Testis (tissue), 2 donors: ENCODE measurements at regions not wholly inside any gene's neighbourhood (a gene's known extent, or its start where the extent isn't known, plus 50 kb on each side); places are given as distances from the start of the nearest gene placed in this dataset.

Experiments used
- DNase-seq: peaks from one replicate; pipeline ENCODE4 v3.0.0-alpha.2; 2019
- H3K27ac ChIP-seq, 2 donors: fragments of 200-600 bp; sonication (generic); one replicate each; pipeline ENCODE4 v1.5.1; 2019
- H3K27me3 ChIP-seq: fragments of 200-600 bp; sonication (generic); one replicate; pipeline ENCODE4 v1.5.1; 2019
- H3K36me3 ChIP-seq: fragments of 200-600 bp; sonication (generic); one replicate; pipeline ENCODE4 v1.5.1; 2017; ENCODE audit warnings: low read depth; ENCODE audit errors: missing control alignments
- H3K4me1 ChIP-seq: fragments of 200-600 bp; sonication (generic); one replicate; pipeline ENCODE4 v1.5.1; 2019
- H3K4me3 ChIP-seq, 2 donors: fragments of 200-600 bp; sonication (generic); one replicate each; pipeline ENCODE4 v1.5.1; 2017 to 2019
- H3K9me3 ChIP-seq: fragments of 200-600 bp; sonication (generic); one replicate; pipeline ENCODE4 v1.5.1; 2017
- CTCF ChIP-seq, 3 experiments: fragments of 450-650 bp in 2 of 3; fragments of 200-600 bp in 1 of 3; sonication (generic) in 1 of 3; IDR thresholded peaks; one replicate each; pipeline ENCODE4 v1.5.1; 2016 to 2019; ENCODE audit warnings: antibody characterized with exemption in 3 of 3, mild to moderate bottlenecking in 2 of 3, moderate library complexity in 1 of 3
- POLR2A ChIP-seq: fragments of 450-650 bp; IDR thresholded peaks from one replicate; pipeline ENCODE4 v1.6.1; 2017; ENCODE audit warnings: antibody characterized with exemption, mild to moderate bottlenecking, moderate library complexity
- WGBS, 2 donors: methylation state at CpG; one replicate each; pipeline ENCODE4 v1.1.5; 2018; 5-methylcytosine and 5-hydroxymethylcytosine counted together
- intact Hi-C: fragments of 100-400 bp; cut with DNase I; formaldehyde crosslinking; loops from one replicate; pipeline ENCODE4 v1.15.1; 2023; ENCODE audit warnings: low total_unique reads

DNA sequence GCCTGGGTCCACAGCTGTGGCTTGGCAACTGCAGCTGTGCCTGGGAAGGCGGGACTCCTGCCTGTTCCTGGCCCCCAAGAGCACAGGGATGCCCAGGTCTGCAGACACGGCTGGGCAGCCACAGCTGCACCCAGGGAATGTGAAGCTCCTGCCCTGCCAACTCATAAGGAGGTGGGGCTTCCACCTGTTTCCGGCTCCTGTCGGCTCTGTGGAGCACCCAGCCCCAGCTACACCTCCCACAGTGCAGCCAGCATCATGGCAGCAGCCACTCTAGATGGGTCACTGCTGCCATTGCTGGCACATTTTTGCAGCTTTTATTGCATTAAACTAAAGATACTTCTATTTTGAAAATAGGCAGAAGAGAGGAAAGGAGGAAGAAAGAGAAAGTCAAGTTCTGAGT is 207.9 kb downstream of the SAMD5 start:
- DNase-seq = no peak
- 69 to 75% methylated on average over 2 to 3 of the region's 4 CpGs for WGBS, 2 donors
- TF ChIP-seq CTCF (IDR thresholded peaks at IDR 0.05) = no peak
- TF ChIP-seq POLR2A = no peak
- H3K4me3 ChIP-seq = no peak overlapping the region
- no peak overlapping the region for H3K27ac ChIP-seq
- intact Hi-C loops = no loop called here
- H3K36me3 ChIP-seq = no peaks in the 10 kb centered on the region
- no peaks in the 10 kb centered on the region for H3K4me1 ChIP-seq
- no peaks in the 10 kb centered on the region for H3K9me3 ChIP-seq
- H3K27me3 ChIP-seq = no peaks in the 10 kb centered on the region

- Histone ChIP-seq H3K27ac (no peak overlapping the region), H3K27me3 (no peaks in the 10 kb centered on the region), H3K4me3 (no peak overlapping the region), H3K4me1 (no peaks in the 10 kb centered on the region), H3K36me3 (no peaks in the 10 kb centered on the region), H3K9me3 (no peaks in the 10 kb centered on the region)
- TF ChIP-seq CTCF (IDR thresholded peaks at IDR 0.05) (no peak), POLR2A (no peak)
- 69 to 84% methylated on average over 5 of the region's 5 CpGs for WGBS, 2 donors
- no peak for DNase-seq
- intact Hi-C loops = no loop called here
These were observed 209.5 kb downstream of the SAMD5 start for GRCh38 chr6:147717991-147718390.

DNA sequence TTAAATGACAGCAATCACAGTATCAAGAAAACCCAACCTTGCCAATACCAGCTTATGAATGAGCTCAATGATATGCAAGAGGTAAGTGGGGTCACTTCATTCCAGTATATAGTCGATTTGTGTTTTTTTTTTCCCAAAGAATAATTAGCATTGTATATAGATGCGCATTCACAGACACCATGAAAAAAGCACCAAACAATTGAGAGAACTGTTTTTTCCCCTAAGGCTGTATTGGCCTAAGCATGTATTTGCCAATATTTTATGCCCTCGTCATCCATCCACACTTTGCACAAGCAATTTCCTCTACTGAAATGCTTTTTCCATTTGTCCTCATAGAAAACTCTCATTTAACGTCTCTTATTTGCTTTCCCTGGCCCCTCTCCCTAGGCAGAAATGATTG is 213.7 kb downstream of the SAMD5 start:
- Histone ChIP-seq H3K27ac (no peak overlapping the region), H3K4me3 (no peak overlapping the region), H3K27me3 (no peaks in the 10 kb centered on the region), H3K4me1 (peaks cover 4% of the 10 kb centered on the region), H3K36me3 (no peaks in the 10 kb centered on the region), H3K9me3 (no peaks in the 10 kb centered on the region)
- no peak for TF ChIP-seq CTCF (IDR thresholded peaks at IDR 0.05)
- no peak for TF ChIP-seq POLR2A
- 92% methylated on average over 4 of the region's 4 CpGs for WGBS, 2 donors
- no peak for DNase-seq
- intact Hi-C loops = no loop called here

DNA sequence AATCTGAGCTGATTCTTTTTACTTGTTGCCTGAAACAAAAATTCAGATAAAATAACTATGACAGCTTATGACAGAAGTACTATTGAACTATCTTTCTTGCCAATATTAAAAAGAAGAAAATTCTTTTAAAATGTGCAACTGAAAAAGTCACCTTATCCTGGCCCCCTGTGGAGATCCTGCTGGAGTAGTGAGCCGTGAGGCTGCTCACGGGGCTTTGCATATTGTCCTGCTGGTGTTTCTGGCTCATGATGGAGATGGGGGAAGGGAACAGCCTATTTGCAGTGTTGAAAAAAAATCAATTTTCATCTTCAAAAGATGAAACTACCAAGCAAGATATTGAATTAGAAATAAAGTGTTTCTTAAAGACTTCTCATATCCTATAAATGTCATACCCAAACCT is 216.0 kb downstream of the SAMD5 start:
- Histone ChIP-seq H3K27ac (no peak overlapping the region), H3K36me3 (no peaks in the 10 kb centered on the region), H3K27me3 (no peaks in the 10 kb centered on the region), H3K4me3 (no peak overlapping the region), H3K9me3 (no peaks in the 10 kb centered on the region), H3K4me1 (peaks cover 9% of the 10 kb centered on the region)
- no peak for TF ChIP-seq POLR2A
- no peak for TF ChIP-seq CTCF (IDR thresholded peaks at IDR 0.05)
- DNase-seq = no peak
- WGBS, 2 donors = 82 to 83% methylated on average over 2 of the region's 2 CpGs
- intact Hi-C loops = no loop called here

DNA sequence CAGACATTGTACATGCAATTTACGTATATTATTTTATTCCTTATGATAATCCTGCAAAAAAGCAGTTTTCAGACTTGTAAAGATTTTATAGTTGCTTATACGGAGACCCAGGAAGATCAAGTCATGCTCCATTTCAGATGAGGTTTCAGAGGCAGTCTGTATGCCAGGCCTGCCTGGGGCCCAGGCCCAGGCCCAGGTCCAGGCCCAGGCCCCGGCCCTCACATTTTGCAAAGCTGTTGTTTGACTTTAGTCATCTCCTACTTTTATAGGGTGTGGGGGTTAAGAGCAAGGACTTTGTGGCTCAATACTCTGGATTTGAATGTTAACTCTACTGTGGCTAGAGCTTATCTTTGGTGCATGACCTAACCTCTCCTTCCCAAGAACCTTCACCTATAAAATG is 217.9 kb downstream of the SAMD5 start:
- Histone ChIP-seq H3K27ac (peak overlapping the region in 1 of 2 donors; percentile 74), H3K4me3 (no peak overlapping the region), H3K27me3 (no peaks in the 10 kb centered on the region), H3K36me3 (no peaks in the 10 kb centered on the region), H3K9me3 (no peaks in the 10 kb centered on the region), H3K4me1 (peaks cover 9% of the 10 kb centered on the region)
- DNase-seq = no peak
- TF ChIP-seq CTCF (IDR thresholded peaks at IDR 0.05) (no peak), POLR2A (no peak)
- intact Hi-C loops = no loop called here
- WGBS, 2 donors = 91 to 97% methylated on average over 3 of the region's 3 CpGs
